Skeletal muscle satellite cell (primary cell): ENCODE measurements at regions not wholly inside any gene's neighbourhood (a gene's known extent, or its start where the extent isn't known, plus 50 kb on each side); places are given as distances from the start of the nearest gene placed in this dataset.

Experiments used
- H3K27me3 ChIP-seq: 2 replicates; pipeline ENCODE4 v1.7.0; 2013; ENCODE audit warnings: low read length; ENCODE audit not compliant: control insufficient read depth, insufficient read depth
- H3K36me3 ChIP-seq: 2 replicates; pipeline ENCODE4 v1.7.0; 2013; ENCODE audit warnings: mild to moderate bottlenecking, control low read depth, low read length; ENCODE audit not compliant: insufficient read depth
- H3K4me1 ChIP-seq: 2 replicates; pipeline ENCODE4 v1.7.0; 2013; ENCODE audit warnings: low read length; ENCODE audit not compliant: control insufficient read depth, insufficient read depth
- H3K4me2 ChIP-seq: 2 replicates; pipeline ENCODE4 v1.7.0; 2013; ENCODE audit warnings: mild to moderate bottlenecking, low read length
- H3K4me3 ChIP-seq: 2 replicates; pipeline ENCODE4 v1.7.0; 2013; ENCODE audit warnings: low read length
- H3K9ac ChIP-seq: 2 replicates; pipeline ENCODE4 v1.7.0; 2013; ENCODE audit warnings: mild to moderate bottlenecking, low read depth, low read length, moderate library complexity
- H3K9me3 ChIP-seq: replicated peaks from 2 replicates; pipeline ENCODE4 v1.7.0; 2013; ENCODE audit warnings: mild to moderate bottlenecking, control low read depth, low read length

GRCh38 chr2:118169359-118170005 lies 81.2 kb downstream of the INSIG2 start:
- Histone ChIP-seq H3K9ac (no peak overlapping the region), H3K4me2 (no peak overlapping the region), H3K4me1 (no peaks in the 10 kb centered on the region), H3K4me3 (no peak overlapping the region), H3K27me3 (peaks cover 12% of the 10 kb centered on the region), H3K36me3 (no peaks in the 10 kb centered on the region), H3K9me3 (no peaks in the 10 kb centered on the region)

- no peak overlapping the region for H3K9ac ChIP-seq
- peaks cover 8% of the 10 kb centered on the region for H3K27me3 ChIP-seq
- H3K4me2 ChIP-seq: no peak overlapping the region
- H3K36me3 ChIP-seq: no peaks in the 10 kb centered on the region
- H3K9me3 ChIP-seq: no peaks in the 10 kb centered on the region
- no peaks in the 10 kb centered on the region for H3K4me1 ChIP-seq
- no peak overlapping the region for H3K4me3 ChIP-seq
Observed at GRCh38 chr2:118168615-118169014, 80.3 kb downstream of the INSIG2 start.

GRCh38 chr2:118167026-118167425 lies 78.8 kb downstream of the INSIG2 start:
- Histone ChIP-seq H3K36me3 (no peaks in the 10 kb centered on the region), H3K4me3 (no peak overlapping the region), H3K9me3 (no peaks in the 10 kb centered on the region), H3K4me2 (no peak overlapping the region), H3K4me1 (no peaks in the 10 kb centered on the region), H3K27me3 (peaks cover 9% of the 10 kb centered on the region), H3K9ac (no peak overlapping the region)

GRCh38 chr2:118166242-118166641 lies 78.0 kb downstream of the INSIG2 start:
- no peak overlapping the region for H3K9ac ChIP-seq
- H3K4me1 ChIP-seq: no peaks in the 10 kb centered on the region
- H3K27me3 ChIP-seq: peaks cover 3% of the 10 kb centered on the region
- H3K9me3 ChIP-seq: no peaks in the 10 kb centered on the region
- no peak overlapping the region for H3K4me3 ChIP-seq
- no peak overlapping the region for H3K4me2 ChIP-seq
- H3K36me3 ChIP-seq: no peaks in the 10 kb centered on the region

GRCh38 chr2:118165595-118165994 lies 77.3 kb downstream of the INSIG2 start:
- H3K9me3 ChIP-seq: no peaks in the 10 kb centered on the region
- peaks cover 3% of the 10 kb centered on the region for H3K27me3 ChIP-seq
- no peak overlapping the region for H3K4me3 ChIP-seq
- no peak overlapping the region for H3K4me2 ChIP-seq
- no peaks in the 10 kb centered on the region for H3K4me1 ChIP-seq
- H3K9ac ChIP-seq: no peak overlapping the region
- H3K36me3 ChIP-seq: no peaks in the 10 kb centered on the region
